ENCODE measurements at regions not wholly inside any gene's neighbourhood (a gene's known extent, or its start where the extent isn't known, plus 50 kb on each side); places are given as distances from the start of the nearest gene placed in this dataset.
"Not testable (repeated sequence)": the region's sequence is repeated elsewhere in the genome, so short reads cannot be mapped to it uniquely, and the experiment has no call there.

- no peak for DNase-seq
Observed at GRCh38 chr20:57996465-57996864, 232.0 kb downstream of the ANKRD60 start.

- no peak for DNase-seq
Observed at GRCh38 chr20:57995381-57995977, 233.0 kb downstream of the ANKRD60 start.

- no peak for DNase-seq
Observed at GRCh38 chr20:57993716-57994431, 234.6 kb downstream of the ANKRD60 start.

- DNase-seq, result peak; percentile 88
Observed at GRCh38 chr20:57991211-57991881, 237.1 kb downstream of the ANKRD60 start.

- DNase-seq, result no peak
Observed at GRCh38 chr20:57990396-57990987, 238.0 kb downstream of the ANKRD60 start.

- no peak for DNase-seq
Observed at GRCh38 chr20:57988828-57989227, 239.6 kb downstream of the ANKRD60 start.

- no peak for DNase-seq
Observed at GRCh38 chr20:57988422-57988821, 240.0 kb downstream of the ANKRD60 start.

- no peak for DNase-seq
Observed at GRCh38 chr20:57987659-57988058, 240.8 kb downstream of the ANKRD60 start.

GRCh38 chr20:57986666-57987065, 241.8 kb downstream of the ANKRD60 start:
- DNase-seq, result no peak

GRCh38 chr20:57985278-57985677, 243.2 kb downstream of the ANKRD60 start:
- no peak for DNase-seq

GRCh38 chr20:57983082-57983481, 245.4 kb downstream of the ANKRD60 start:
- DNase-seq, result no peak

- DNase-seq, result no peak
Observed at GRCh38 chr20:57980506-57980905, 247.9 kb downstream of the ANKRD60 start.

- no peak for DNase-seq
Observed at GRCh38 chr20:57977569-57977968, 250.9 kb downstream of the ANKRD60 start.

- no peak for DNase-seq
Observed at GRCh38 chr20:57977141-57977540, 251.3 kb downstream of the ANKRD60 start.

GRCh38 chr20:57974863-57975262, 253.6 kb downstream of the ANKRD60 start:
- DNase-seq, result no peak

GRCh38 chr20:57973886-57974285, 254.6 kb downstream of the ANKRD60 start:
- DNase-seq, result no peak

GRCh38 chr20:57971583-57971982, 256.9 kb downstream of the ANKRD60 start:
- DNase-seq, result not testable (repeated sequence)

- no peak for DNase-seq
Observed at GRCh38 chr20:57970856-57971255, 257.6 kb downstream of the ANKRD60 start.

GRCh38 chr20:57970116-57970515, 258.3 kb downstream of the ANKRD60 start:
- DNase-seq, result no peak

- DNase-seq, result no peak
Observed at GRCh38 chr20:57968120-57968519, 258.3 kb upstream of the PMEPA1 start.

GRCh38 chr20:57967364-57967763, 257.5 kb upstream of the PMEPA1 start:
- DNase-seq, result no peak

- no peak for DNase-seq
Observed at GRCh38 chr20:57966620-57967019, 256.8 kb upstream of the PMEPA1 start.

GRCh38 chr20:57965441-57965840, 255.6 kb upstream of the PMEPA1 start:
- DNase-seq, result no peak

Measured in amniotic stem cell (primary cell).